KBM-7 (cell line): ENCODE measurements at regions not wholly inside any gene's neighbourhood (a gene's known extent, or its start where the extent isn't known, plus 50 kb on each side); places are given as distances from the start of the nearest gene placed in this dataset.
A peak's percentile ranks its signal among the peaks of the same experiment; 100 is the strongest.

Experiments used
- DNase-seq: peaks from one replicate; pipeline ENCODE4 v3.0.0-alpha.2; 2015
- in situ Hi-C: fragments of 300-500 bp; cut with MboI; formaldehyde crosslinking; loops from 2 replicates; pipeline ENCODE4 v1.14.3; 2020; ENCODE audit warnings: low sequenced_read_pairs, low pct_unique_long_range_greater_than_20kb, mixed read lengths

GRCh38 chr15:89421219-89421618 lies 75.2 kb downstream of the RHCG start:
- no peak for DNase-seq
- in situ Hi-C loops, result no loop called here

DNA sequence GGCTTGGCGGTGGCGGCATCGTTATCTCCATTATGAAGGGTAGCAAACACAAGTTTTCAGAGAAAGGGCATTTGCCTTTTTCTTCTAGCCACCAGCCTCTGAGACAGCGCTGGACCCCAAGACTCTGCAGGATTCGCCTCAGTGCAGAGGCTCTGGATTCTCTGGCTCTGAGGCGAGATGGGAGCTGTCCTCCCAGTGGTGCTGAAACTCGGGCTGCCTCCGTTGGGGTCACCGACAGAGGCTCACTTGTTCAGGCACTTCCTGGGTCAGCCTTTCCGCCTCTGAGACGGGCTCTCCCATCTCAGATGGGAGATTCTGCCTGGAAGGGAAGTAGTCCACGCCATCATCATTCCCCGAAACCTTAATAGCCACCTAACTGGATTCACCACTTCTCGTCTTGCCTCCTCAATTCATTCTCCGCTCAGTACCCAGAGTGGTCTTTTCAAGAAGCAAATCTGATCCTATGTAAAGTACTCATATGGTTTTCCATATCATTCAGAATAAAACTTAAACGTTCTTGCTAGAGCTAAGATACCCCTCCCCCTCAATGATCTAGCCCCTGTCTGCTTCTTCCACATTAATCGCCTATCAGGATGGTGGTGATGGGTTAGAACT lies 76.9 kb downstream of the RHCG start:
- DNase-seq, result peak; percentile 56
- in situ Hi-C loops, result no loop called here

GRCh38 chr15:89417206-89417725 lies 79.1 kb downstream of the RHCG start:
- in situ Hi-C loops, result no loop called here
- DNase-seq, result no peak

GRCh38 chr15:89416339-89417183 lies 79.8 kb downstream of the RHCG start:
- in situ Hi-C loops, result no loop called here
- peak; percentile 95 for DNase-seq

DNA sequence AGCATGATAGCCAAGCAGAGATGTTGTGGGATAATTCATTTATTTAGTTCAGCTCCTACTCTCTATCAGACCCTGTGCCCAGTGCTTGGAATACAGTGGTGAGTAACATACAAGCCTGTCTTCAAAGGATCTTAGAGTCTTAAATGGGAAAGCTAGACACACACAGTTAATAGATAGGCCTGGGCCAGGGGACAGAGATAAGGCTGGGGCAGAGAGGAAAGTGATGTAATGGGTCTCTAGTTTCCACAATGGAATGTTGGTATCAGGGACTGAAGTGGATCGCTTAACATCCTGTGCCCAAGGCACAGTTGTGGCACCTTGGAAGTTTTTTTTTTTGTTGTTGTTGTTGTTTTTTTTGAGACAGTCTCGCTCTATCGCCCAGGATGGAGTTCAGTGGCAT lies 79.9 kb upstream of the POLG start:
- in situ Hi-C loops, result no loop called here
- no peak for DNase-seq

GRCh38 chr15:89413877-89414276 lies 79.3 kb upstream of the POLG start:
- no peak for DNase-seq
- in situ Hi-C loops, result no loop called here

GRCh38 chr15:89412905-89413411 lies 78.3 kb upstream of the POLG start:
- in situ Hi-C loops, result no loop called here
- no peak for DNase-seq

- in situ Hi-C loops, result no loop called here
Observed at GRCh38 chr15:89410039-89410435, 75.4 kb upstream of the POLG start.

DNA sequence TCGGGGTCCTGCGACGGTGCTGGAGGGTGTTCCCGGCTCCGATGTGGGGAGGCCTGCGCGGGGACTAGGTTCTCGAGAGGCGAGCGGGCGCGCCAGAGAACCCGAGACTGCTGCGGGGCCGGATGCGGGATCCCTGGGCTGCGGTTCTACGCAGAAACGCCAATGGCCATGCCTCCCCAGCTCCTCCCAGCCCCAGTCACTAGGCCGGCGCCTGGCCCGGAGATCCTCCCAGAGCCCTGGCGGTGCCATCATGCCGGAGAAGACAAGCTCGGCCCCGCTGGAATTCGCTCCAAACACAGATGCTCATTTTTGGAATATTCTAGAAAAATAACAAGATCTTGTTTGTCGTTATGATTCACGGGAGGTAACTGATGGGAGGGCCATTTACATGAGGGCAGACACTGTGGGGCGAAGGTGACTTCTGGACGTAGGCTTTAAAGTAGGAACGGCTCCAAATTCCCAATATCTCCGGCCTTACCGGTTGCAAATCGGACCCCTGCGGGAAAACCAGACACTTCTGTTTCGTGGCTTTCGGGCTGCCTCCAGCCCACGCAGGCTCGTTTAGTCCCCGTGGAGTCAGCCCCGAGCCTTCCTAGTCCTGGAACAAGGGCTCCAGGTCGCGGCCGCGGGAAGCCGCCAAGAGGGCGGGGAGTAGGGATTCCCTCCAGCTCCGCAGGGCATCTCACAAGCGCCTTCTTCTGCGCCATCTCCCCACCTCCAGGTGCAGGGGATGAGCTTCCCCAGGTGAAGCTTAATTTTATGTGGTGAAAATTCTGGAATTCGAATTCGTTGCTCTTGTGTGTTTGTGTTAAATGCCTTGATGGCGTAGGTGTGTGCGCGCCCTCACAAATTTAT lies 74.8 kb upstream of the POLG start:
- in situ Hi-C loops, result no loop called here
- no peak for DNase-seq

More at GRCh38 chr15:89410039-89410435, 75.4 kb upstream of the POLG start:
- no peak for DNase-seq

GRCh38 chr15:89408372-89409183 lies 74.0 kb upstream of the POLG start:
- in situ Hi-C loops, result no loop called here
- DNase-seq, result no peak

- DNase-seq, result no peak
- in situ Hi-C loops, result no loop called here
Observed at GRCh38 chr15:89406940-89407607, 72.5 kb upstream of the POLG start.

- in situ Hi-C loops, result no loop called here
- DNase-seq, result no peak
Observed at GRCh38 chr15:89406218-89406939, 71.8 kb upstream of the POLG start.

- in situ Hi-C loops, result no loop called here
- DNase-seq, result no peak
Observed at GRCh38 chr15:89405494-89405893, 70.9 kb upstream of the POLG start.

GRCh38 chr15:89404023-89404422 lies 69.4 kb upstream of the POLG start:
- in situ Hi-C loops, result no loop called here
- no peak for DNase-seq

GRCh38 chr15:89402518-89402805 lies 67.8 kb upstream of the POLG start:
- no peak for DNase-seq

DNA sequence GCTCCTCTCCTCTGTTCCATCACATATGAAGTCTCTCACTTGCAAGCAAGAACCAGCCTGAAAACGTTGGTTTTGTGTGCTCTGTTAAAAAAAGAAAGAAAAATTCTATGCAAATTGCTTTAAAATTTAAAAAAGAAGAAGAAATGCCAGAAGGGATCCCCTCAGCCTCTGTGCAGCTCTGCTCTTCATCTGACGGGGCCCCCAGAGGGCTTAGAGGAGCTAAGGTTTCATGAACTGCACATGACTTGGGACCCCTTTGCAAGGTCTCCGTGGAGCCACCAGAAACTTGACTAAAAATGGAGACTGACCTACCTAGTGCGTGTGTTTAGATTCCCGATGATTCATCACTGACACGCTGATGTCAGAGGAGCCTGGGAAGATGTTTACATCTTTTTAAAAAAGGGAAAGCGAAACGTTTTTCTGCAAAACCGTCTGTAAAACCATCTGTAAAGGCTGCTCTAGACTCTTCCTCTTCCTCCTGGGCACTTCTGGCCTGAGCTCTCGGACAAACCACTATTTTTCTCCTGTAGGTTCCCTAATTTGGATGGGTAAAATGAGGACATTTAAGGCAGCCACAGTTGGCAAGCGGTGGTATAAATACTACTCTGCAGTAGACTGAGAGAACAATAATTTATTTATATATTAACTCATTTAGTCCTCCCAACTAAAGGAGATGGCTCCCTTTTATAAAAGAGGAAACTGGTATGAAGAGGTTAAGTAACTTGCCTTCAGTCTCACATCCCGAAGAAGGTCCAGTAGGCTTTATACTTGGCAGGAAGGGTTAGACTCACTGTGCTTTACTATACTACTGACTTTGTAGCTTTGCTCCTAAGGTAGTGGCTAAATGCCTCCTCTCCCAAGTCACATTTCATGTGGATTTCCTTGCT lies 67.2 kb upstream of the POLG start:
- in situ Hi-C loops, result no loop called here
- peak; percentile 69 for DNase-seq

More at GRCh38 chr15:89402518-89402805, 67.8 kb upstream of the POLG start:
- in situ Hi-C loops, result no loop called here
